Neural progenitor cell (in vitro differentiated cells): ENCODE measurements at regions not wholly inside any gene's neighbourhood (a gene's known extent, or its start where the extent isn't known, plus 50 kb on each side); places are given as distances from the start of the nearest gene placed in this dataset.

Experiments used
- DNase-seq: peaks from one replicate; pipeline ENCODE4 v3.0.0-alpha.2; 2016; ENCODE audit warnings: low spot score
- H2AFZ ChIP-seq: fragments of 200-600 bp; sonication (generic); replicated peaks from 2 replicates; pipeline ENCODE4 v1.6.1; 2016; ENCODE audit warnings: antibody characterized with exemption
- H3F3A ChIP-seq: fragments of 200-600 bp; sonication (generic); 2 replicates; pipeline ENCODE4 v1.6.1; 2016; ENCODE audit warnings: antibody characterized with exemption, low read depth
- H3K27ac ChIP-seq: fragments of 200-600 bp; sonication (generic); 2 replicates; pipeline ENCODE4 v1.5.1; 2016; ENCODE audit warnings: mild to moderate bottlenecking
- H3K27me3 ChIP-seq: fragments of 200-600 bp; sonication (generic); 2 replicates; pipeline ENCODE4 v1.6.1; 2016; ENCODE audit warnings: mild to moderate bottlenecking, moderate library complexity
- H3K36me3 ChIP-seq: fragments of 200-600 bp; sonication (generic); 2 replicates; pipeline ENCODE4 v1.5.1; 2016
- H3K4me1 ChIP-seq: fragments of 200-600 bp; sonication (generic); 2 replicates; pipeline ENCODE4 v1.6.1; 2016; ENCODE audit warnings: mixed run types
- H3K4me2 ChIP-seq: fragments of 200-600 bp; sonication (generic); 2 replicates; pipeline ENCODE4 v1.6.1; 2016
- H3K4me3 ChIP-seq: fragments of 200-600 bp; sonication (generic); 2 replicates; pipeline ENCODE4 v1.5.1; 2016
- H3K79me2 ChIP-seq: fragments of 200-600 bp; sonication (generic); 2 replicates; pipeline ENCODE4 v1.6.1; 2016; ENCODE audit warnings: low read depth
- H3K9ac ChIP-seq: fragments of 200-600 bp; sonication (generic); 2 replicates; pipeline ENCODE4 v1.6.1; 2016
- H3K9me3 ChIP-seq: fragments of 200-600 bp; sonication (generic); 2 replicates; pipeline ENCODE4 v1.5.1; 2016; ENCODE audit warnings: low read depth
- H4K20me1 ChIP-seq: fragments of 200-600 bp; sonication (generic); 2 replicates; pipeline ENCODE4 v1.6.1; 2016; ENCODE audit warnings: low read depth
- H3K27ac Mint-ChIP-seq: 3 replicates; pipeline ENCODE4 v1.8.0; 2021; ENCODE audit warnings: mixed read lengths
- H3K27me3 Mint-ChIP-seq: 2 replicates; pipeline ENCODE4 v1.8.0; 2022; ENCODE audit warnings: low read depth, mild to moderate bottlenecking, inconsistent platforms, moderate library complexity, mixed read lengths; ENCODE audit not compliant: insufficient read depth
- H3K36me3 Mint-ChIP-seq: 3 replicates; pipeline ENCODE4 v1.8.0; 2021; ENCODE audit warnings: mixed read lengths
- H3K4me1 Mint-ChIP-seq: 3 replicates; pipeline ENCODE4 v1.8.0; 2021; ENCODE audit warnings: mixed read lengths
- H3K4me3 Mint-ChIP-seq: 3 replicates; pipeline ENCODE4 v1.8.0; 2021; ENCODE audit warnings: mild to moderate bottlenecking, moderate library complexity, mixed read lengths
- H3K9me3 Mint-ChIP-seq: 3 replicates; pipeline ENCODE4 v1.8.0; 2020; ENCODE audit warnings: mixed read lengths
- EZH2 ChIP-seq: fragments of 200-600 bp; sonication (generic); IDR thresholded peaks from 2 replicates; pipeline ENCODE4 v1.6.1; 2017; ENCODE audit warnings: antibody characterized with exemption, mild to moderate bottlenecking, moderate library complexity
- EZH2phosphoT487 ChIP-seq: fragments of 200-600 bp; sonication (generic); IDR thresholded peaks from 2 replicates; pipeline ENCODE4 v1.6.1; 2017; ENCODE audit warnings: antibody characterized with exemption
- TF ChIP-seq, protein P1 (sequence below): fragments of 200-600 bp; sonication (generic); IDR thresholded peaks from 2 replicates; pipeline ENCODE4 v1.5.1; 2017; ENCODE audit warnings: antibody characterized with exemption, mild to moderate bottlenecking

DNA sequence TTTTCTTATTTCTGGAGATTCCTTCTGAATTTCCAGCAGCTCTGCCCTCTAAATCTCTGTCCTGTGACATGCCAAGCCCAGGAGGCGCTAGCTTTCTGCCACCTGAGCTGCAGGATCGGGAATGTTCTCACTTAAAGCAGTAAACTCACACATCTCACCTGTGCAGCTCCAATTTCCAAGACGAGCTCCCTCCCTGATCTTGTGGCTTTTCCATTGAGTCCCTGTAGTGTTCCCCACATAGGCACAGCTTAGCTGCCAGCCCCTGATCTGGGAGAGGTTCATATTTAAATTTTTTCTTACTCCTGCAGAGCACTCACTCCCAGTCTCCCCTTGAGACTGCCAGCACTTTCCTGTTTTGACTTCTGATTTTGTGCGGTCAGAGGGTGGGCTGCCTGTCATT lies 479.3 kb downstream of the GLRX3 start:
- no peak overlapping the region for H3K4me2 ChIP-seq
- no peak overlapping the region for H3K4me3 Mint-ChIP-seq
- H3K4me3 ChIP-seq: no peak overlapping the region
- no peaks in the 10 kb centered on the region for H3K27me3 ChIP-seq
- H3K36me3 ChIP-seq: no peaks in the 10 kb centered on the region
- H3F3A ChIP-seq: no peaks in the 10 kb centered on the region
- H2AFZ ChIP-seq: peak overlapping the region; percentile 69
- no peaks in the 10 kb centered on the region for H3K79me2 ChIP-seq
- peaks cover 3% of the 10 kb centered on the region for H3K27me3 Mint-ChIP-seq
- no peaks in the 10 kb centered on the region for H3K36me3 Mint-ChIP-seq
- no peaks in the 10 kb centered on the region for H4K20me1 ChIP-seq
- peaks cover 2% of the 10 kb centered on the region for H3K4me1 Mint-ChIP-seq
- peaks cover 3% of the 10 kb centered on the region for H3K4me1 ChIP-seq
- DNase-seq: no peak
- H3K27ac ChIP-seq: no peak overlapping the region
- H3K9me3 Mint-ChIP-seq: peaks cover 8% of the 10 kb centered on the region
- H3K27ac Mint-ChIP-seq: no peak overlapping the region
- H3K9ac ChIP-seq: no peak overlapping the region
- H3K9me3 ChIP-seq: peaks cover 6% of the 10 kb centered on the region
- TF ChIP-seq, protein P1, sequence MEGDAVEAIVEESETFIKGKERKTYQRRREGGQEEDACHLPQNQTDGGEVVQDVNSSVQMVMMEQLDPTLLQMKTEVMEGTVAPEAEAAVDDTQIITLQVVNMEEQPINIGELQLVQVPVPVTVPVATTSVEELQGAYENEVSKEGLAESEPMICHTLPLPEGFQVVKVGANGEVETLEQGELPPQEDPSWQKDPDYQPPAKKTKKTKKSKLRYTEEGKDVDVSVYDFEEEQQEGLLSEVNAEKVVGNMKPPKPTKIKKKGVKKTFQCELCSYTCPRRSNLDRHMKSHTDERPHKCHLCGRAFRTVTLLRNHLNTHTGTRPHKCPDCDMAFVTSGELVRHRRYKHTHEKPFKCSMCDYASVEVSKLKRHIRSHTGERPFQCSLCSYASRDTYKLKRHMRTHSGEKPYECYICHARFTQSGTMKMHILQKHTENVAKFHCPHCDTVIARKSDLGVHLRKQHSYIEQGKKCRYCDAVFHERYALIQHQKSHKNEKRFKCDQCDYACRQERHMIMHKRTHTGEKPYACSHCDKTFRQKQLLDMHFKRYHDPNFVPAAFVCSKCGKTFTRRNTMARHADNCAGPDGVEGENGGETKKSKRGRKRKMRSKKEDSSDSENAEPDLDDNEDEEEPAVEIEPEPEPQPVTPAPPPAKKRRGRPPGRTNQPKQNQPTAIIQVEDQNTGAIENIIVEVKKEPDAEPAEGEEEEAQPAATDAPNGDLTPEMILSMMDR: no peak
- TF ChIP-seq EZH2: no peak
- no peak for TF ChIP-seq EZH2phosphoT487

DNA sequence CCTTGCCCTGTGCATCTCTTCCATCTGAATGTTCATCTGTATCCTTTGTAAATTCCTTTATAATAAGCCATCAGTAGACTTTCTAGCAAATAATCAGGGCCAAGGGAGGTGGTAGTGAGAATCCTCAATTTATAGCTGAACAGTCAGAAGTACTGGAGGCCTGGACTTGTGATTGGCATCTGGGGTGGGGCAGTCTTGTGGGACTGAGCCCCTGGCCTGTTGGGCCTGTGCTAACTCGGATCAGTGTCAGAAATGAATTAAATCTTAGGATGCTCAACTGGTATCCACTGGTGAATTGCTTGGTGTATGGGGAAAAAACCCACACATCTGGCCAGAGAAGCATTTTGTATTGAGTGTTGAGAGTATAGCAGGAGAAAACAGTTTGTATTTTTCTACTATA lies 481.8 kb downstream of the GLRX3 start:
- Mint-ChIP-seq H3K9me3 (no peaks in the 10 kb centered on the region), H3K4me3 (no peak overlapping the region), H3K27me3 (peaks cover 3% of the 10 kb centered on the region), H3K27ac (no peak overlapping the region), H3K4me1 (peaks cover 2% of the 10 kb centered on the region), H3K36me3 (no peaks in the 10 kb centered on the region)
- H3K4me1 ChIP-seq: peaks cover 3% of the 10 kb centered on the region
- no peak overlapping the region for H3K4me2 ChIP-seq
- no peak overlapping the region for H3K27ac ChIP-seq
- no peaks in the 10 kb centered on the region for H3K36me3 ChIP-seq
- H3F3A ChIP-seq: no peaks in the 10 kb centered on the region
- no peaks in the 10 kb centered on the region for H3K27me3 ChIP-seq
- TF ChIP-seq, protein P1: no peak
- TF ChIP-seq EZH2 (no peak), EZH2phosphoT487 (no peak)
- no peaks in the 10 kb centered on the region for H3K9me3 ChIP-seq
- no peak overlapping the region for H2AFZ ChIP-seq
- DNase-seq: no peak
- H3K9ac ChIP-seq: no peak overlapping the region
- H3K4me3 ChIP-seq: no peak overlapping the region
- no peaks in the 10 kb centered on the region for H4K20me1 ChIP-seq
- no peaks in the 10 kb centered on the region for H3K79me2 ChIP-seq

DNA sequence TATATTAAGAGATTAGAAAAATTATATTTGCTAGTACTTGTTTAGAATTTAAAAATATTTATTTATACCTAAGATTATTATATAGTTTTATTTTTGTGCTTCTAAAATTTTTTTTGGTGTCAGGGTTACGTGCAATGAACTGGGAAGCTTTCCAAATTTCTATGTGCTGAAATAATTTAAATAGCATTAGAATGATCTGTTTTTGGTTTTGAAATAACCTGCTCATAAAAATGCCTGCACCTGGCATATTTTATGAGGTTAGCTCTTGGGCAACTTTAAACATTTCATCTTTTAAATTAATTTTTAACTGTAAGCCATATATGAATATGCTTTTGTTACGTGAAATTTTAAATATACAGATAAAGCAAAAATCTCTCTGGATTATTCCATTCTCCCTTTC lies 482.5 kb downstream of the GLRX3 start:
- Histone ChIP-seq H3K9ac (no peak overlapping the region), H3K27ac (no peak overlapping the region), H3F3A (no peaks in the 10 kb centered on the region), H3K4me1 (peaks cover 3% of the 10 kb centered on the region), H3K36me3 (no peaks in the 10 kb centered on the region), H4K20me1 (no peaks in the 10 kb centered on the region), H2AFZ (no peak overlapping the region), H3K4me2 (no peak overlapping the region), H3K79me2 (no peaks in the 10 kb centered on the region), H3K4me3 (no peak overlapping the region), H3K27me3 (no peaks in the 10 kb centered on the region), H3K9me3 (no peaks in the 10 kb centered on the region)
- no peak overlapping the region for H3K27ac Mint-ChIP-seq
- no peaks in the 10 kb centered on the region for H3K9me3 Mint-ChIP-seq
- DNase-seq: no peak
- no peaks in the 10 kb centered on the region for H3K36me3 Mint-ChIP-seq
- H3K4me1 Mint-ChIP-seq: peaks cover 2% of the 10 kb centered on the region
- peaks cover 3% of the 10 kb centered on the region for H3K27me3 Mint-ChIP-seq
- TF ChIP-seq, protein P1: no peak
- TF ChIP-seq EZH2: no peak
- no peak for TF ChIP-seq EZH2phosphoT487
- no peak overlapping the region for H3K4me3 Mint-ChIP-seq
